CD4-positive, CD25-positive, alpha-beta regulatory T cell (primary cell): ENCODE measurements at regions not wholly inside any gene's neighbourhood (a gene's known extent, or its start where the extent isn't known, plus 50 kb on each side); places are given as distances from the start of the nearest gene placed in this dataset.

Experiments
- ATAC-seq, 2 donors: fragments of 150-1000 bp; cut with Tn5 transposase; one replicate each; pipeline ENCODE4 v1.10.0; 2021; ENCODE audit warnings: low read depth in 2 of 2, moderate number of reproducible peaks in 2 of 2, moderate library complexity in 1 of 2
- DNase-seq, 3 donors: peaks; one replicate each; pipeline versions ENCODE4 v3.0.0 to v3.0.0-alpha.2; 2012 to 2022; ENCODE audit warnings: mixed read lengths in 1 of 3
- H3K27ac ChIP-seq: one replicate; pipeline ENCODE4 v1.7.0; 2013; ENCODE audit warnings: mild to moderate bottlenecking, low read length; ENCODE audit not compliant: insufficient read depth, poor library complexity, severe bottlenecking
- H3K27me3 ChIP-seq: one replicate; pipeline ENCODE4 v1.7.0; 2013; ENCODE audit warnings: low read length; ENCODE audit not compliant: control insufficient read depth, insufficient read depth
- H3K36me3 ChIP-seq: one replicate; pipeline ENCODE4 v1.7.0; 2013; ENCODE audit warnings: mild to moderate bottlenecking, low read length, moderate library complexity; ENCODE audit not compliant: control insufficient read depth, insufficient read depth
- H3K4me1 ChIP-seq: 2 replicates; pipeline ENCODE4 v1.7.0; 2013; ENCODE audit warnings: mild to moderate bottlenecking, low read length; ENCODE audit not compliant: insufficient read depth, control insufficient read depth, poor library complexity, severe bottlenecking
- H3K4me3 ChIP-seq: one replicate; pipeline ENCODE4 v1.7.0; 2013; ENCODE audit warnings: low read depth, mild to moderate bottlenecking, low read length, moderate library complexity
- H3K9me3 ChIP-seq, 2 experiments: 1 replicate in 1 of 2; 2 replicates in 1 of 2; pipeline ENCODE4 v1.7.0; 2013; ENCODE audit warnings: low read length in 2 of 2, mild to moderate bottlenecking in 1 of 2, moderate library complexity in 1 of 2; ENCODE audit not compliant: control insufficient read depth in 2 of 2
- H3K27ac Mint-ChIP-seq, 3 donors: one replicate each; pipeline ENCODE4 v1.8.0; 2020 to 2022; ENCODE audit warnings: mild to moderate bottlenecking in 3 of 3, mixed read lengths in 3 of 3, moderate library complexity in 2 of 3
- H3K27me3 Mint-ChIP-seq: one replicate; pipeline ENCODE4 v1.8.0; 2022; ENCODE audit warnings: mild to moderate bottlenecking, mixed read lengths
- H3K36me3 Mint-ChIP-seq: one replicate; pipeline ENCODE4 v1.8.0; 2020; ENCODE audit warnings: mixed read lengths
- H3K4me1 Mint-ChIP-seq, 4 donors: one replicate each; pipeline ENCODE4 v1.8.0; 2020 to 2022; ENCODE audit warnings: mixed read lengths in 4 of 4, mild to moderate bottlenecking in 1 of 4
- H3K4me3 Mint-ChIP-seq, 4 donors: one replicate each; pipeline ENCODE4 v1.8.0; 2020 to 2022; ENCODE audit warnings: mild to moderate bottlenecking in 4 of 4, mixed read lengths in 4 of 4, moderate library complexity in 3 of 4
- H3K9me3 Mint-ChIP-seq, 7 donors: one replicate each; pipeline ENCODE4 v1.8.0; 2020 to 2022; ENCODE audit warnings: mixed read lengths in 7 of 7, mild to moderate bottlenecking in 3 of 7, moderate library complexity in 2 of 7

- H3K4me3 Mint-ChIP-seq = no peak overlapping the region
- Histone ChIP-seq H3K4me1 (no peaks in the 10 kb centered on the region), H3K9me3 (no peaks in the 10 kb centered on the region), H3K4me3 (no peak overlapping the region), H3K36me3 (no peaks in the 10 kb centered on the region), H3K27me3 (no peaks in the 10 kb centered on the region), H3K27ac (no peak overlapping the region)
- peaks cover 0 to 2% (median 0%) of the 10 kb centered on the region in 7 donors for H3K9me3 Mint-ChIP-seq
- H3K27ac Mint-ChIP-seq = no peak overlapping the region
- H3K36me3 Mint-ChIP-seq = no peaks in the 10 kb centered on the region
- H3K4me1 Mint-ChIP-seq = no peaks in the 10 kb centered on the region
- DNase-seq (no peak), ATAC-seq (no peak)
- H3K27me3 Mint-ChIP-seq = no peaks in the 10 kb centered on the region
Observed at GRCh38 chr2:9106338-9107167, 100.1 kb upstream of the ASAP2 start.

DNA sequence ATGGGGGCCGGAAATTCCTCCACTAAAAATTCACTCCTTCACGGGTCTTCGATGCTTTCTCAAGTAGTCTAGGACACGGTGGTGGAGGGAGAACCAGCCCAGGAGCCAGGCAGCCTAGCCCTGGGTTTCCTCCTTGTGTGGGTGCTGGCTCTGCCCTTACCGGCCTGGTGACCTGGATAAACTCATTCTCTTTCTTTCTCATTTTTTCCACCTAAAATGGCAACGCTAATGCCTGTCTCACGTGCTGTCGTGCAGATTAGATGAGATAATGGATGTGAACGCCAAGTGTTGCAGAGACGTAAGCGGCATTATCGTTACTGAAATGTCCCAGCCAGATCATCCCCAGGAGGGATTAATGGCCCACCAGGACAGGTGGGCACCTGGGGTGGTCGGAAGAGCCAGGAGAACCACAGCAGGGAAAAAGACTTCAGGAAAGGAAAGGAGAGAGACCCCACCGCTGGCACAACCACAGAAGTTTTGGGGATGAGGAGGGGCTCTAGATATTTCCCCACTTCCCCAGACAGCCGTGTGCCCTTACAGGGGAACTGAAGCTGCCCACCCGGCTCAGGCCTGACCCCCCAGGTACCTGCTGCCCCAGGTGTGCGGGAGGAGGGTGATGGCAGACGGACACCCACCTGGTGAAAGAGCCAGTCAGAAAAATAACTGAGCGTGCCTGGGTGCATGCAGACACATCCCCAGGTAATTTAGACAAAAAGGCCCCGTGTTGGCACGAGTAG, 100.8 kb upstream of the ASAP2 start:
- Histone ChIP-seq H3K4me3 (no peak overlapping the region), H3K4me1 (no peaks in the 10 kb centered on the region), H3K27me3 (no peaks in the 10 kb centered on the region), H3K36me3 (no peaks in the 10 kb centered on the region), H3K9me3 (no peaks in the 10 kb centered on the region), H3K27ac (no peak overlapping the region)
- DNase-seq (no peak), ATAC-seq (no peak)
- H3K9me3 Mint-ChIP-seq = peaks cover 0 to 2% (median 0%) of the 10 kb centered on the region in 7 donors
- H3K36me3 Mint-ChIP-seq = no peaks in the 10 kb centered on the region
- H3K27me3 Mint-ChIP-seq = no peaks in the 10 kb centered on the region
- H3K27ac Mint-ChIP-seq = no peak overlapping the region
- H3K4me3 Mint-ChIP-seq = no peak overlapping the region
- H3K4me1 Mint-ChIP-seq = no peaks in the 10 kb centered on the region

- no peaks in the 10 kb centered on the region for H3K36me3 Mint-ChIP-seq
- H3K36me3 ChIP-seq = no peaks in the 10 kb centered on the region
- DNase-seq = no peak
Observed at GRCh38 chr2:9103663-9104277, 100.3 kb upstream of the MBOAT2 start.

DNA sequence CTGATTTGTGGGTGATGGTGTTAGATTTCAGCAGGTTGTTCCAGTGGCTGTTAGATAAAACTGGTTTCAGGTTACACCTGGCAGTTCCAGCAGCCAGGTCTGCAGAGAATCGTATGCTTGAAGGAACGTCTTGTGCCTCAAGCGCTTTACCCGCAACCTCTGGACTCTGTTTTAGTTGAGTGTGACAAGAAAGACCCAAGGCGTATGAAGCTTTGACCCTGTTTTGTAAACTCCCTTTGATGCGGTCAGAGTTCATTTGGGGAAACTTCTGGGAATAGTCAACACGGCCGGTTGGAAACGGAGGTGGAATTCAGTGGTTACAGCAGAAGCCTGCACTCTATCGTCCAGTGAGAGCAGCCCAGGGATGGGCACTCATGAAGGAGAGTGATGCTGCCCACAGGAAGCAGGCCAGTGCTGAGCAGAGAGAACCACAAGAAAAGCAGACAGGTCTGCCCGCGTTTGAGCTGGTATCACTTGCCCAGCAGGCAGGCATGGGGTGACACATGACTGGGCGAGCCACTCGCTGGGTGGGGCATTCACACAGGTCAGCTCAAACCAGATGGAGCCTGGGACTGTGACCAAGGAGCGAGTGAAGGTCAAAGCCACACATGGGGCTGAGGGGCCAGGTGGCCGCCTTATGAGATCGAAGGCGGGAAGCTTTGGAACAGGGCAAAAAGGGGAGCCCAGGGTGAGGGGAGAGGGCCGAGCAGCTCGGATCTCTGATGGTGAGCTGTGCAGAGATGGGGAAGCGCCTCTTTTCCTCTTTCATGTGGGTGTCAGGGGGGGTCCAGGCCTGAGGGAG, 99.6 kb upstream of the MBOAT2 start:
- Histone ChIP-seq H3K9me3 (no peaks in the 10 kb centered on the region), H3K36me3 (no peaks in the 10 kb centered on the region), H3K27me3 (no peaks in the 10 kb centered on the region), H3K27ac (no peak overlapping the region), H3K4me3 (no peak overlapping the region), H3K4me1 (no peaks in the 10 kb centered on the region)
- Mint-ChIP-seq H3K36me3 (no peaks in the 10 kb centered on the region), H3K27me3 (no peaks in the 10 kb centered on the region), H3K4me3 (no peak overlapping the region), H3K27ac (no peak overlapping the region), H3K9me3 (peaks cover 0 to 1% (median 0%) of the 10 kb centered on the region in 7 donors), H3K4me1 (peaks cover 0 to 3% (median 2%) of the 10 kb centered on the region in 4 donors)
- no peak for DNase-seq
- no peak for ATAC-seq

More at GRCh38 chr2:9103663-9104277, 100.3 kb upstream of the MBOAT2 start:
- Histone ChIP-seq H3K9me3 (no peaks in the 10 kb centered on the region), H3K4me1 (no peaks in the 10 kb centered on the region), H3K27me3 (no peaks in the 10 kb centered on the region), H3K27ac (no peak overlapping the region), H3K4me3 (no peak overlapping the region)
- no peak for ATAC-seq
- H3K27me3 Mint-ChIP-seq = no peaks in the 10 kb centered on the region
- H3K27ac Mint-ChIP-seq = peak overlapping the region in 1 of 3 donors; percentile 21
- H3K4me3 Mint-ChIP-seq = no peak overlapping the region
- H3K9me3 Mint-ChIP-seq = peaks cover 0 to 1% (median 0%) of the 10 kb centered on the region in 7 donors
- peaks cover 0 to 3% (median 2%) of the 10 kb centered on the region in 4 donors for H3K4me1 Mint-ChIP-seq

DNA sequence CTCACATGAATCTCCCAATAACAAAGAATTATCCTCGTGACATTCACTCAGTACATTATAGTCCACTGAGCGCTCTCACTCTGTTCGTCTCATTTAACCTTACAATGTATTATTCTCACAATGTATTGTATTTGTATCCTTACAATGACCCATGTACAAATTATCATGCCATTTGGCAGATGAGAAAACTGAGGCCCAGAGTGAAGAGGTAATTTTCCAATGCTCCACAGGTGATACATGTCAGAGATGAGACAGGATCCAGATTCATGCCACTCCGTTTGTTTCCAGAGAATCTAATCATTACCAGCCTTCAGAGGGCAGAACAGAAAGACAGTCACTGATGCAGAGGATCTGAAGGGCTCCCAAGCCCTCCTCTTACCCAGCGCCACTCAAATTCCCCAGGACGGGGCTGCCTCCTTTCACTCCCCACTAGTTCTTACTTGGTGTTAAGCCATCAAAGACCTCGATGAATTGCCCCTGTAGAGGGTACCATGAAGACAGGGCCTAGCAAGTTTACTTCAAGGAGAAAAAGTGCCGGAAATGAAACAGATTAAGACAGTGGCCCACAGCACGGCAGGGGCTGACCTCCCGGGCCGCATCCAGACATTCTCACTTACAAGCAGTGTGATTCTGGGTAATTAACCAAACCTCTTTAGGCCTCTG, 98.4 kb upstream of the MBOAT2 start:
- ATAC-seq = no peak
- Mint-ChIP-seq H3K4me3 (no peak overlapping the region), H3K36me3 (no peaks in the 10 kb centered on the region), H3K9me3 (peaks cover 0 to 1% (median 0%) of the 10 kb centered on the region in 7 donors), H3K4me1 (peaks cover 0 to 3% (median 2%) of the 10 kb centered on the region in 4 donors), H3K27me3 (no peaks in the 10 kb centered on the region), H3K27ac (no peak overlapping the region)
- Histone ChIP-seq H3K4me1 (no peaks in the 10 kb centered on the region), H3K27ac (no peak overlapping the region), H3K9me3 (no peaks in the 10 kb centered on the region), H3K4me3 (no peak overlapping the region), H3K36me3 (no peaks in the 10 kb centered on the region), H3K27me3 (no peaks in the 10 kb centered on the region)
- no peak for DNase-seq

DNA sequence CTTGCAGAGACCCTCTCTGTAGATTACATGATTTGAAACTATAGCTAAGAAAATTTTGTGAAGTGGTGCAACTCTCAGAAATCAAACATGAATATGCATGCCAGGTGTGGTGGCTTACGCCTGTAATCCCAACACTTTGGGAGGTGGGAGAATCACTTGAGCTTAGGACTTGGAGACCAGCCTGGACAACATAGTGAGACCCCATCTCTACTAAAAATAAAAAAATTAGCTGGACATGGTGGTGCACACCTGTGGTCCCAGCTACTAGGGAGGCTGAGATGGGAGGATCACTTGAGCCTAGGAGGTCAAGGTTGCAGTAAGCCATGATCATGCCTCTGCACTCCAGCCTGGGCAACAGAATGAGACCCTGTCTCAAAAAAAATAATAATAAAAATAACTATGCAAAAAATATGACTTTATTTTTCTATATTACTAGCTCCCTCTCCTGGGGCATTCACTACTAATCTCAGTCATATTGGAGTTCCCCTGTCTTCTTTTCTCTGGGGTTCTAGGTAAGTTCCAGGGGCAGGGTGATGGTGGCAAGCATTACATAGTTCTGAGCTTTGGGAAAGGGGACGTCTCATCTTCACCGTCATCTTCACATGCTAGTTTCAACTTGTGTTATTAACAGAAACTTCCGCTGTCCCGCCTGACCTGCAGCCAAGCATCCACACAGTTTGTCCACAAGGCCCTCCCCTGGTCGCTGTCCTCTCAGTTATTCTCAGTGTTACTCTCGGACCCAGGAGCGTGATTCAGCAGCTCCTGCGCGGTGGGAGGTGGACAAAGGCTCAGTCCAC, 96.8 kb upstream of the MBOAT2 start:
- Histone ChIP-seq H3K36me3 (no peaks in the 10 kb centered on the region), H3K27ac (no peak overlapping the region), H3K4me1 (no peaks in the 10 kb centered on the region), H3K27me3 (no peaks in the 10 kb centered on the region), H3K4me3 (no peak overlapping the region), H3K9me3 (no peaks in the 10 kb centered on the region)
- H3K4me1 Mint-ChIP-seq = peaks cover 0 to 3% (median 2%) of the 10 kb centered on the region in 4 donors
- ATAC-seq = no peak
- H3K27ac Mint-ChIP-seq = no peak overlapping the region
- no peaks in the 10 kb centered on the region for H3K36me3 Mint-ChIP-seq
- no peak overlapping the region for H3K4me3 Mint-ChIP-seq
- peaks cover 0 to 1% (median 0%) of the 10 kb centered on the region in 7 donors for H3K9me3 Mint-ChIP-seq
- no peak for DNase-seq
- peaks cover 6% of the 10 kb centered on the region for H3K27me3 Mint-ChIP-seq
